DMS 273 treated with DMSO at 0.1 percent for 48 hours (cell line): ENCODE measurements at regions not wholly inside any gene's neighbourhood (a gene's known extent, or its start where the extent isn't known, plus 50 kb on each side); places are given as distances from the start of the nearest gene placed in this dataset.
"Not testable (repeated sequence)": the region's sequence is repeated elsewhere in the genome, so short reads cannot be mapped to it uniquely, and the experiment has no call there.

Experiments used
- DNase-seq: peaks from one replicate; lab custom pipeline; 2025; lab: John Stamatoyannopoulos, UW

GRCh38 chr2:109690822-109691541 lies 76.8 kb downstream of the SOWAHC start:
- DNase-seq = no peak

GRCh38 chr2:109692013-109692743 lies 78.0 kb downstream of the SOWAHC start:
- no peak for DNase-seq

- not testable (repeated sequence) for DNase-seq
These were observed 78.7 kb downstream of the SOWAHC start for GRCh38 chr2:109692831-109693230.

- not testable (repeated sequence) for DNase-seq
These were observed 79.1 kb downstream of the SOWAHC start for GRCh38 chr2:109693292-109693691.

GRCh38 chr2:109694190-109694589 lies 80.0 kb downstream of the SOWAHC start:
- no peak for DNase-seq

GRCh38 chr2:109695290-109695689 lies 81.1 kb downstream of the SOWAHC start:
- no peak for DNase-seq

- DNase-seq = no peak
These were observed 85.5 kb downstream of the SOWAHC start for GRCh38 chr2:109699646-109700045.

GRCh38 chr2:109700680-109701274 lies 86.6 kb downstream of the SOWAHC start:
- DNase-seq = no peak

- DNase-seq = no peak
These were observed 87.2 kb downstream of the SOWAHC start for GRCh38 chr2:109701362-109701761.

- DNase-seq = no peak
These were observed 88.3 kb downstream of the SOWAHC start for GRCh38 chr2:109702250-109702985.

GRCh38 chr2:109703077-109703476 lies 88.9 kb downstream of the SOWAHC start:
- DNase-seq = no peak

- no peak for DNase-seq
These were observed 89.6 kb downstream of the SOWAHC start for GRCh38 chr2:109703798-109704197.

- no peak for DNase-seq
These were observed 86.6 kb upstream of the RGPD5 start for GRCh38 chr2:109707281-109708147.

GRCh38 chr2:109710505-109711229 lies 83.4 kb upstream of the RGPD5 start:
- DNase-seq = no peak

- DNase-seq = no peak
These were observed 82.6 kb upstream of the RGPD5 start for GRCh38 chr2:109711230-109712122.

GRCh38 chr2:109712123-109712449 lies 82.0 kb upstream of the RGPD5 start:
- DNase-seq = no peak

GRCh38 chr2:109712746-109713145 lies 81.4 kb upstream of the RGPD5 start:
- no peak for DNase-seq

GRCh38 chr2:109715313-109715805 lies 78.7 kb upstream of the RGPD5 start:
- peak; percentile 36 for DNase-seq

GRCh38 chr2:109716596-109716995 lies 77.5 kb upstream of the RGPD5 start:
- DNase-seq = not testable (repeated sequence)

- no peak for DNase-seq
These were observed 76.0 kb upstream of the RGPD5 start for GRCh38 chr2:109718139-109718538.
